ENCODE measurements at regions not wholly inside any gene's neighbourhood (a gene's known extent, or its start where the extent isn't known, plus 50 kb on each side); places are given as distances from the start of the nearest gene placed in this dataset.

GRCh38 chr9:115978091-115978490 is 175.5 kb upstream of the PAPPA start:
- TF ChIP-seq CTCF (IDR thresholded peaks at IDR 0.05) (no peak), POLR2A (IDR thresholded peaks at IDR 0.05) (no peak)

Measured in tibial nerve (tissue), 3 donors.